ENCODE measurements at regions not wholly inside any gene's neighbourhood (a gene's known extent, or its start where the extent isn't known, plus 50 kb on each side); places are given as distances from the start of the nearest gene placed in this dataset.
"Not testable (repeated sequence)": the region's sequence is repeated elsewhere in the genome, so short reads cannot be mapped to it uniquely, and the experiment has no call there.

- DNase-seq (ENCODE audit: low spot score); intact Hi-C loops (cut with DNase I): not testable (repeated sequence)
These were observed 107.4 kb downstream of the LMO4 start for GRCh38 chr1:87436115-87436514.

GRCh38 chr1:87436534-87436933 lies 107.9 kb downstream of the LMO4 start:
- intact Hi-C loops (cut with DNase I) = no loop called here
- DNase-seq (ENCODE audit: low spot score) = no peak

DNA sequence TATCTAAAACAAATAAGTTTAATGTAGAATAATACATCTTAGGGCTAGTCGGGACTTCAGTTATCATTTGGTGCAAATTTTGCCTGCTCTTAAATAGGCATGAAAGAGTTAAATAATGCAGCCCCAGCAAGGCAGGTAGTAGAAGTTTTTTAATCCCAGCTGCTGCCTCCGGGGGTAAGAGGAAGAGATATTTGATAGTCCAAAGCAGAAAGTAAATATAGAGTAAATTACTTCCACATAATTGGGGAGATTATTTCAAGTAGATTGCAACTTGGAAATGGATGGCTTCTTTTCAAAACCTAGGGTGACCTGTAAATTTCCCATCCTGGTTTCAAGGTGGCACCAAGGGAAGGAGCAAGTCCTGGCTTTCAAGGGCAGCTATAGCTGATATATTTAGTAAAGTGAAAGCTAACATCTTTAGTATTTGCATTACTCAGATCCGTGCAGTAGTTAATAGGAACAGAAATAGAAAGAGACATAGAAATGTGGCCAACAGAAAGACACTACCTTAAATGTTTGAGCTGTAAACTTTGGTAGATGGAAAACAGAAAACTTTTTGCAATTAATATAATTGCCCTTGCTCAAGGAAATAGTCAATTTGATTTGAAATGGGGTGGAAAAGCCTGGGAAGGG lies 109.1 kb downstream of the LMO4 start:
- intact Hi-C loops (cut with DNase I) = no loop called here
- no peak for DNase-seq (ENCODE audit: low spot score)

DNA sequence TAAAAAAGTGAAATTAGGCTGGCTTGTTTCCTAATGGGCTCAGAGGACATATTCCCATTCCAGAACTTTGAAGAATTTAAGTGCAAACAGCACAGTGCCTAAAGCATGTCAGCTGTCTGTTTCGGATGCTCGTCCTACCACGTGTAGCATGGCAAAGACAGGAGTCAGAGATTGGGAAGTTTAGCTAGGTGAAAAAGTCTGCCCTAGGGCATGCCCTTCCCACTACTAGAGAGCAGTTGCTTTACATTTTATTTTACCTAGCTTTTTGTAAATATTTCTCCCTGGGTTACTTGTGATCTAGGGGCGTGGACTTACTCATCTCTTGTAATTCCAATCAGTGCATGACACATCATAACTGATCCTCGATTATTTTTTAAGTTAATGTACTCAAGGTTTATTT lies 111.1 kb downstream of the LMO4 start:
- intact Hi-C loops (cut with DNase I) = no loop called here

GRCh38 chr1:87449348-87449963 lies 120.8 kb downstream of the LMO4 start:
- DNase-seq (ENCODE audit: low spot score) = no peak
- intact Hi-C loops (cut with DNase I) = no loop called here

More for the DNA sequence above, 111.1 kb downstream of the LMO4 start:
- no peak for DNase-seq (ENCODE audit: low spot score)

DNA sequence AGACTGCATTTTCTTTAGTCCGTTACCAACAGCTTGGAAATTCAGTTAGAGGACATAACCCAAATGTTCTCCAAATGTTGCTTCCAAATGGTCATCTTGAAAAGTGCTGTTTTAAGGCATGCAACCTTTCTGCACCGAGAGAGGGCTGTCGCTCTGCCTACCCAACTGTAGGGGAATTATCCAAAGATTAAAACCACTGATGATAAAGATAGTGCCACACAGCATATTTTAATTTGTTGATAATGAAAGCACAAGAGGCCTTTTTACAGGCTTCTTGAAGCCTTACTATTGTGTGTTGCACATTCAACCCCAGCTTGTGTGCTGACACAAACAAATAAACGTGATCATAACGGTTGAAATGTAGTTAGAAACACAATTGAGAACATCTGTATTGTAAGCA lies 121.5 kb downstream of the LMO4 start:
- intact Hi-C loops (cut with DNase I) = no loop called here
- DNase-seq (ENCODE audit: low spot score) = no peak

- intact Hi-C loops (cut with DNase I) = no loop called here
- DNase-seq (ENCODE audit: low spot score) = no peak
These were observed 122.0 kb downstream of the LMO4 start for GRCh38 chr1:87450615-87451209.

- no peak for DNase-seq (ENCODE audit: low spot score)
- intact Hi-C loops (cut with DNase I) = no loop called here
These were observed 122.7 kb downstream of the LMO4 start for GRCh38 chr1:87451229-87451920.

DNA sequence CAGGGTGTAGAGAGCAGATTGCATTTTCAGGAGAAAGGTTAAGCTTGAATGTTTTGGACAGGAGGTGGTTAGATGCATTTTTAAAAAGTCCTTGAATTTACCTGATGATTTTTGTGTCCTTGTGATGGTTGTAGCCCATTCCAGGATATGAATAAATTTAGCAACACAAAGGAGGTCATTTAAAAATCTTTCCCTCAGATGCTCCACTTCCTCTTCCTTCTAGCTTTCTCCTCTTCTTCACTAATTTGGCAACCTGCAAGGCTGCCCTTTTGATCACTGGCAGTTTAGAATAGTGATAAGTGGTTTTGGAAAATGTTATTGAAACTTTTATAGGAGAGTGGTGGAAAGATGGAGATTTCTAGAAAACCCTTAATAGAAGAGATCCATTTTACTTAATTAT lies 124.0 kb downstream of the LMO4 start:
- intact Hi-C loops (cut with DNase I) = no loop called here
- no peak for DNase-seq (ENCODE audit: low spot score)

DNA sequence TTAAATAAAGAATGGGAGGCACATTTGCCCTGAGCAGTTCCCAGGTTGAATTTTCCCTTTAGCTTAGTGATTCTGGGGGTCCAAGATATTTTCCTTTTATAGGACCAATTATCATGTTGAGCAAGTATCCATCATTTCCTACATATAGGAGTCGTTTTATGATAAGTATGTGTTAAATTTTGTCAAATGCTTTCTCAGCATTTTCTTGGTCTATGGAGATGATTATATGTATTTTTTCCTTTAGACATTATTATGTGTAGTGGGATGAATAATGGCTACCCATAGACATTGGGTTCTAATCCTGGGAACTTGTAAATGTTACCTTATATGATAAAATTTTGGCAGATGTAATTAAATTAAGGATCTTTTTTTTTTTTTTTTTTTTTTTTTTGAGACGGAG lies 128.7 kb downstream of the LMO4 start:
- DNase-seq (ENCODE audit: low spot score) = no peak
- intact Hi-C loops (cut with DNase I) = no loop called here

- DNase-seq (ENCODE audit: low spot score) = no peak
- intact Hi-C loops (cut with DNase I) = no loop called here
These were observed 134.2 kb downstream of the LMO4 start for GRCh38 chr1:87462894-87463293.

DNA sequence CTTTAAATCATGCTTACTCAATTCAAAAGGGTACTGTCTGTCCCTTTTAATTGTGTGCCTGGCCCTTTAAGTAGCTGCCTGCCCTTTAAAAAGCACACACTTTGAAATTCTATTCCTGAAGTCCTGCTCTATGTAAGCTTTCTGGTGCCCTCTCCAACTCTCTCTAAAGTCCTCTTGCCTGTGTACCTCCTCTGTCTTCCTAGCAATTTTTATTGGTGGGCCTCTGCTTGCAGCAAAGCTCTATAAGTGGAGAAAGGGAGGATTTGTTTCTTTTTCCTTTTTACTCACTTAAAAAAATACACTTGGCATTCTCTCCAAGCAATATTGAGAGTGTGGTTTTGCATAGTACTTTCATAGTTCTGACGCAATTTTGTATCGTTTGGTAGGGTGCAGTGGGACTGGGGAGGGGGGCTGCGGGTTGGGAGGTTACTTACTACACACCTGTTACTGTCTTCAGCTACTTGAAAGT lies 135.4 kb downstream of the LMO4 start:
- DNase-seq (ENCODE audit: low spot score) = no peak
- intact Hi-C loops (cut with DNase I) = no loop called here

GRCh38 chr1:87466621-87467020 lies 137.9 kb downstream of the LMO4 start:
- DNase-seq (ENCODE audit: low spot score) = no peak
- intact Hi-C loops (cut with DNase I) = no loop called here

DNA sequence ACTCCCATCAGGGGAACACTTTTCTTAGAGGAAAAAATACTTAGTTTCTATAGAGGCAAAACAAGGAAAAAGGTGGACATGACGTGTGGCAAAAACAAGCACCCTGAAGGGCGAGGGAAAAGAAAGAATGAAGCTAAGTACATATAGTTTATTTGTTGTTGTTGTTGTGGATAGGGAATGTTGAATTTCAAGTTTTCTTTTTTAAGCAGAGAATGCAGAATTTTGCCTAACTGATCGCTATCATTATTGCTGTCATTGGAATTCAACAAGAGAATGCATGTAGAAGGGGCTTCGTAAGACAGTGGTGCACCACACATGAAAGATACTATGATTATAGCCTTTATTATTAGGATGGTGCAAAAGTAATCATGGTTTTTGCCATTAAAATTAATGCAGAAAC lies 144.0 kb downstream of the LMO4 start:
- intact Hi-C loops (cut with DNase I) = no loop called here
- no peak for DNase-seq (ENCODE audit: low spot score)

- no peak for DNase-seq (ENCODE audit: low spot score)
These were observed 144.6 kb downstream of the LMO4 start for GRCh38 chr1:87473203-87473661.

DNA sequence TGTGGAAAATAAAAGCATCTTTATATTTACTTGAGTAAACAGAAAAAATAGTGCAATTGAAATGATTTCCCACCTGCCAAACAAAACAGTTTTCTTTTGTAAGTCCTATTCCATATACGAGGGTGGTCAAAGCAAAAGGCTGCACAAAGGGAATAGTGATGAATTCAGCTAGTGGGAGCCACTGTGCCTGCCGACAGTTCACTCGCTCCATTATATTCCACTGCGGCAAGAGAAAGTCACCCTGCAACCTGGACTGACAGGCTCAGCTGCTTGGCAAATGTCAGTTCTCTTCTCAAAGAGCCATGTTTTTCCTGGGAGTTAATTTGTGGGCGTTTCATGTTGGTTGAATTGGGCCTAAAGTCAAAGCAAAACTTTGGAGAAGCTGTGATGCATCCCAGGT lies 145.4 kb downstream of the LMO4 start:
- intact Hi-C loops (cut with DNase I) = no loop called here
- DNase-seq (ENCODE audit: low spot score) = no peak

More at GRCh38 chr1:87473203-87473661, 144.6 kb downstream of the LMO4 start:
- intact Hi-C loops (cut with DNase I) = no loop called here

- no peak for DNase-seq (ENCODE audit: low spot score)
- intact Hi-C loops (cut with DNase I) = no loop called here
These were observed 149.6 kb downstream of the LMO4 start for GRCh38 chr1:87478231-87478630.

DNA sequence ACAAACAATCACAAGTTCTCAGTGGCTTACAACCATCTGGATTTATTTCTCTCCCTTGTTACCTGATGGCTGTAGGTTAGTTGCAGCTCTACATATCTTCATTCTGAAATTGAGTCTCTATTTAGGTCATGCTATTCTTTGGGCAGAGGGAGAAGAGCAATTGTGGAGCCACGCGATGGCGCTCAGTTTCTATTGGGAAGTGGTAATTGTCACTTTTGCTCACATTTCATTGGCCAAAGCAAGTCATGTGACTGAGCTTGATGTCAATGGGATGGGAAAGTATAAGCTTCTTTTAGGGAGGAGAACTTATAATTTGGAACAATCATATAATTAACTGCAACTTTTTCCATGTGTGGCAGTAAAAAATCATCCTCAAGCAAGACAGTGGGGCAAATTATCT lies 166.5 kb downstream of the LMO4 start:
- intact Hi-C loops (cut with DNase I) = no loop called here
- no peak for DNase-seq (ENCODE audit: low spot score)

DNA sequence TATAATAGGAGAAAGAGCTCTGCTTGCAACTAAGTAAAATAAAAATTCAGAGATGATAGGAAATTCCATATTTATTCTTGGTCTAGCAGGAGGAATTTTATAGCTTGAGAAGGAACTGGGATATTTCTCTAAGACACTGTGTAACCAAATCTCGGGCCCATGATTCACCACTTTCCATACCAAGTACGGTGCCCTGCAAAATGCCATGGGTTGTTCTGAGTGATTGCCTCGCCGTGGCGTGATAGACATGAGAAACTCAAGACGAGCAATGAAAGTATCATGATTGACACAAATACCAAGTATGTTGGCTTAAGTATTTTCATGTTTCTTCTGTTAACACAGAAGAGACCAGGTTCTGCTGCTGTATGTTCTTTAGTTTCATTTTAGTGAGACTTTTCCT lies 167.2 kb downstream of the LMO4 start:
- intact Hi-C loops (cut with DNase I) = no loop called here

More for the DNA sequence above, 167.2 kb downstream of the LMO4 start:
- no peak for DNase-seq (ENCODE audit: low spot score)
